GM23248 (cell line): ENCODE measurements at regions not wholly inside any gene's neighbourhood (a gene's known extent, or its start where the extent isn't known, plus 50 kb on each side); places are given as distances from the start of the nearest gene placed in this dataset.

ENCODE experiments used
- DNase-seq: peaks from one replicate; pipeline ENCODE4 v3.0.0-alpha.2; 2015
- H2AFZ ChIP-seq: fragments of 200-600 bp; sonication (generic); 2 replicates; pipeline ENCODE4 v1.6.1; 2016; ENCODE audit warnings: antibody characterized with exemption
- H3F3A ChIP-seq: fragments of 200-600 bp; sonication (generic); 2 replicates; pipeline ENCODE4 v1.6.1; 2016; ENCODE audit warnings: mild to moderate bottlenecking, antibody characterized with exemption, mixed run types; ENCODE audit not compliant: insufficient read depth
- H3K27ac ChIP-seq: fragments of 200-600 bp; sonication (generic); 2 replicates; pipeline ENCODE4 v1.5.1; 2016; ENCODE audit warnings: mild to moderate bottlenecking
- H3K27me3 ChIP-seq: fragments of 200-600 bp; sonication (generic); replicated peaks from 2 replicates; pipeline ENCODE4 v1.6.1; 2016; ENCODE audit warnings: mild to moderate bottlenecking; ENCODE audit not compliant: insufficient read depth
- H3K36me3 ChIP-seq: fragments of 200-600 bp; sonication (generic); 2 replicates; pipeline ENCODE4 v1.6.1; 2016; ENCODE audit warnings: low read depth, mild to moderate bottlenecking
- H3K4me1 ChIP-seq: fragments of 200-600 bp; sonication (generic); 2 replicates; pipeline ENCODE4 v1.6.1; 2016; ENCODE audit warnings: mild to moderate bottlenecking; ENCODE audit not compliant: insufficient read depth
- H3K4me2 ChIP-seq: fragments of 200-600 bp; sonication (generic); one replicate; pipeline ENCODE4 v1.6.1; 2016; ENCODE audit warnings: mild to moderate bottlenecking; ENCODE audit not compliant: unreplicated experiment
- H3K4me3 ChIP-seq: fragments of 200-600 bp; sonication (generic); 2 replicates; pipeline ENCODE4 v1.5.1; 2016; ENCODE audit warnings: mild to moderate bottlenecking
- H3K79me2 ChIP-seq: fragments of 200-600 bp; sonication (generic); 2 replicates; pipeline ENCODE4 v1.6.1; 2016; ENCODE audit warnings: mild to moderate bottlenecking; ENCODE audit not compliant: insufficient read depth
- H3K9ac ChIP-seq: fragments of 200-600 bp; sonication (generic); 2 replicates; pipeline ENCODE4 v1.6.1; 2016; ENCODE audit warnings: mild to moderate bottlenecking
- H3K9me2 ChIP-seq: fragments of 200-600 bp; sonication (generic); 2 replicates; pipeline ENCODE4 v1.6.1; 2016; ENCODE audit warnings: mixed run types, mild to moderate bottlenecking, moderate library complexity; ENCODE audit not compliant: insufficient read depth
- H3K9me3 ChIP-seq: fragments of 200-600 bp; sonication (generic); one replicate; pipeline ENCODE4 v1.6.1; 2017; ENCODE audit warnings: low read depth
- H4K20me1 ChIP-seq: fragments of 200-600 bp; sonication (generic); 2 replicates; pipeline ENCODE4 v1.6.0; 2016; ENCODE audit not compliant: insufficient read depth
- EZH2 ChIP-seq: fragments of 200-600 bp; sonication (generic); IDR thresholded peaks from 2 replicates; pipeline ENCODE4 v1.6.1; 2018; ENCODE audit warnings: antibody characterized with exemption, mild to moderate bottlenecking; ENCODE audit not compliant: insufficient read depth, poor library complexity, severe bottlenecking
- EZH2phosphoT487 ChIP-seq: fragments of 200-600 bp; sonication (generic); IDR thresholded peaks from 2 replicates; pipeline ENCODE4 v1.6.1; 2018; ENCODE audit warnings: antibody characterized with exemption, moderate library complexity, mild to moderate bottlenecking, low read depth; ENCODE audit not compliant: insufficient read depth
- WGBS, 2 experiments: methylation state at CpG; one replicate each; pipeline ENCODE4 v1.1.6; 2015 to 2017; ENCODE audit warnings: low lambda C conversion rate in 2 of 2, low coverage in 1 of 2; ENCODE audit errors: missing lambda C conversion rate in 2 of 2; 5-methylcytosine and 5-hydroxymethylcytosine counted together
- in situ Hi-C: fragments of 300-500 bp; cut with MboI; formaldehyde crosslinking; loops from 2 replicates; pipeline ENCODE4 v1.15.0; 2020

GRCh38 chr16:64321066-64321465, 800.8 kb downstream of the CDH11 start:
- Histone ChIP-seq H2AFZ (no peak overlapping the region), H4K20me1 (no peaks in the 10 kb centered on the region), H3K27me3 (no peaks in the 10 kb centered on the region), H3K9me3 (no peaks in the 10 kb centered on the region), H3K4me3 (no peak overlapping the region), H3K9ac (no peak overlapping the region), H3K4me2 (no peak overlapping the region), H3K9me2 (no peaks in the 10 kb centered on the region), H3K27ac (no peak overlapping the region), H3K79me2 (no peaks in the 10 kb centered on the region), H3K36me3 (no peaks in the 10 kb centered on the region), H3F3A (no peaks in the 10 kb centered on the region), H3K4me1 (no peaks in the 10 kb centered on the region)
- 51 to 76% methylated on average over 1 of the region's 1 CpG for WGBS, 2 experiments
- DNase-seq, result no peak
- in situ Hi-C loops, result no loop called here
- no peak for TF ChIP-seq EZH2phosphoT487
- TF ChIP-seq EZH2, result no peak

GRCh38 chr16:64317601-64318000, 804.3 kb downstream of the CDH11 start:
- H3K4me3 ChIP-seq, result no peak overlapping the region

GRCh38 chr16:64313726-64314125, 808.1 kb downstream of the CDH11 start:
- no peaks in the 10 kb centered on the region for H3K27me3 ChIP-seq
- no peaks in the 10 kb centered on the region for H3K9me3 ChIP-seq
- no peak overlapping the region for H3K27ac ChIP-seq
- H2AFZ ChIP-seq, result no peak overlapping the region
- DNase-seq, result no peak
- no peaks in the 10 kb centered on the region for H4K20me1 ChIP-seq
- no peaks in the 10 kb centered on the region for H3K9me2 ChIP-seq
- no peak overlapping the region for H3K4me3 ChIP-seq
- H3K36me3 ChIP-seq, result no peaks in the 10 kb centered on the region
- in situ Hi-C loops, result no loop called here
- H3K9ac ChIP-seq, result no peak overlapping the region
- 91 to 93% methylated on average over 4 of the region's 4 CpGs for WGBS, 2 experiments
- no peaks in the 10 kb centered on the region for H3K79me2 ChIP-seq
- H3F3A ChIP-seq, result no peaks in the 10 kb centered on the region
- H3K4me2 ChIP-seq, result no peak overlapping the region
- TF ChIP-seq EZH2phosphoT487 (no peak), EZH2 (no peak)
- H3K4me1 ChIP-seq, result peaks cover 5% of the 10 kb centered on the region; the same call in 1 of the 2 replicates

More at GRCh38 chr16:64317601-64318000, 804.3 kb downstream of the CDH11 start:
- Histone ChIP-seq H3F3A (no peaks in the 10 kb centered on the region), H3K36me3 (no peaks in the 10 kb centered on the region), H3K79me2 (no peaks in the 10 kb centered on the region), H4K20me1 (no peaks in the 10 kb centered on the region), H3K27me3 (no peaks in the 10 kb centered on the region), H3K4me2 (no peak overlapping the region), H2AFZ (no peak overlapping the region), H3K4me1 (no peaks in the 10 kb centered on the region), H3K9me3 (no peaks in the 10 kb centered on the region), H3K27ac (no peak overlapping the region), H3K9me2 (no peaks in the 10 kb centered on the region), H3K9ac (no peak overlapping the region)
- WGBS, 2 experiments, result 89 to 100% methylated on average over 1 of the region's 1 CpG
- TF ChIP-seq EZH2 (no peak), EZH2phosphoT487 (no peak)
- in situ Hi-C loops, result no loop called here
- DNase-seq, result no peak

GRCh38 chr16:64312980-64313379, 808.9 kb downstream of the CDH11 start:
- Histone ChIP-seq H3K36me3 (no peaks in the 10 kb centered on the region), H3K4me3 (no peak overlapping the region), H3K4me1 (peaks cover 5% of the 10 kb centered on the region; the same call in 1 of the 2 replicates), H3F3A (no peaks in the 10 kb centered on the region), H3K9me2 (no peaks in the 10 kb centered on the region), H3K27ac (no peak overlapping the region), H2AFZ (no peak overlapping the region), H3K27me3 (no peaks in the 10 kb centered on the region; the same call in 1 of the 2 replicates), H3K9me3 (no peaks in the 10 kb centered on the region), H4K20me1 (no peaks in the 10 kb centered on the region), H3K9ac (no peak overlapping the region), H3K79me2 (no peaks in the 10 kb centered on the region), H3K4me2 (no peak overlapping the region)
- in situ Hi-C loops, result no loop called here
- TF ChIP-seq EZH2phosphoT487 (no peak), EZH2 (no peak)
- 80 to 82% methylated on average over 2 of the region's 2 CpGs for WGBS, 2 experiments
- DNase-seq, result no peak

GRCh38 chr16:64312292-64312691, 809.6 kb downstream of the CDH11 start:
- H3K27me3 ChIP-seq, result no peaks in the 10 kb centered on the region; the same call in 1 of the 2 replicates
- H3K36me3 ChIP-seq, result no peaks in the 10 kb centered on the region
- no peak overlapping the region for H3K4me3 ChIP-seq
- H3K9me3 ChIP-seq, result no peaks in the 10 kb centered on the region
- TF ChIP-seq EZH2phosphoT487 (no peak), EZH2 (no peak)
- no peak overlapping the region for H3K27ac ChIP-seq
- H4K20me1 ChIP-seq, result no peaks in the 10 kb centered on the region
- no peak overlapping the region for H2AFZ ChIP-seq
- no peak overlapping the region for H3K4me2 ChIP-seq
- H3K9me2 ChIP-seq, result no peaks in the 10 kb centered on the region
- H3F3A ChIP-seq, result no peaks in the 10 kb centered on the region
- H3K79me2 ChIP-seq, result no peaks in the 10 kb centered on the region
- in situ Hi-C loops, result no loop called here
- H3K9ac ChIP-seq, result no peak overlapping the region
- H3K4me1 ChIP-seq, result peaks cover 5% of the 10 kb centered on the region; the same call in 1 of the 2 replicates
- no peak for DNase-seq
